ENCODE measurements at regions not wholly inside any gene's neighbourhood (a gene's known extent, or its start where the extent isn't known, plus 50 kb on each side); places are given as distances from the start of the nearest gene placed in this dataset.

DNA sequence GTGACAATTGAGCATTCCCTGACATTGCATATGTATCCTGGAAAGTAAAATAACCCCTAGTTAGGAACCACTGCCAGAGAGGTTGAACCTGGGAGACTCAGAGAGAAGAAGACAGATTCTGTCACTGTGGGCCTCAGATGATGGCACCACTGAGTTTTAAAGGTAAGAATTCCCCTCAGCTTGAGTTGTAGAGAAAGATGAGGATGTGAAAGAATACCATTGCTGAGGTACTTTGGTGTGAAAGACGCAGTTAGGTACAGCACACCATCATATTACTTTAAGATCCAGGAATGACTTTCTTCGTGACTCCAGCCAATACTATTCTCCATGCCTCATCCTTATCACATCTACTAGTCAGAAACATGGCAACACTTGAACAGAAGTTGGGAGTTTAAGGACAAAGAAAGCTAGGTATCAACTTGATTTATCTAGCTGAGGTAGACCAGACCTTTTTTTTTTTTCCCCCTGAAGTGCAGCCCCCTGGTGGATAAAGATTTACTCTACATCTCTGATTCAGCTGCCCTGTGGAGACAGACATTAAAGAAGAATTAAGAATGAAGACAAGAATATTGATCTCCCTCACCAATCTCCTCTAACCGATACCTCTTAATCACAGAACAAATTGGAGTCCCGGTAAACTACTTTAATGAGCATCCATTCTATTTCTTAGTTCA is 630.5 kb upstream of the FANCL start:
- no peak for DNase-seq

DNA sequence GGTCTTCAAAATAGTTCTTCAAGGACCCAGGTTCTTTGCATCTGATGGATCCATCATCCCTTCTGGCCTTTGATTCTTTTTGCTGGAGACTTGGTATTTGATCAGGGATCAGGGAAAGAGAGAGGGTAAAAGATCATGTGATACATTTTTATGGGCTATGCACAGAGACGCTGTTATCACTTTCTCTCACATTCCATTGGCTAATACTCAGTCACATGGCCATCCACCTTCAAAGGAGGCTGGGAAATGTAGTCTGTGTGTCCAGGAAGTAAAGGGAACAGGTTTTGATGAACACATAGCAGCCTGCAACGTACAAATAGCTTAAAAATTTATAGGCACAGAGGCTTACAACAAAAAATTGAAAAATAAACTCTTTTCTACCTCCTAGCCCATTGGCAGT is 629.6 kb upstream of the FANCL start:
- no peak for DNase-seq

DNA sequence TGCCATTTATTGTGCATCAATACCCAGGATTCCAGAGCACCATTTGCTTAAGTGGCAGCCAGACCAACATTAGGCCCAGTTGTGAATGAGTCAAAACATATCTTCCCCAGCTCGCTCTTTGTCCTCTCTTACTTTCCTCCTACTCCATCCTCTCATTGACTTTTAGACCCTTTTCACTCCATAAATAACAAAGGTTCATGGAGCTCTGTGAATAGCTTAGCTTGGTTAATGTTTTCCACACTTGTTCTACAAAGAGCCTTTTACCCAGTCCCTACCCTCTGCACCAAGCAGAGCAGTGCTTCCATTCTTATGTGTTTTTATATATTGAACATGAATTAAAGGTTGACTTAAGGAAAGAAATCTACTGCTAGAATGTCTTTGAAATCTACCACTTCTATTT is 625.8 kb upstream of the FANCL start:
- no peak for DNase-seq

DNA sequence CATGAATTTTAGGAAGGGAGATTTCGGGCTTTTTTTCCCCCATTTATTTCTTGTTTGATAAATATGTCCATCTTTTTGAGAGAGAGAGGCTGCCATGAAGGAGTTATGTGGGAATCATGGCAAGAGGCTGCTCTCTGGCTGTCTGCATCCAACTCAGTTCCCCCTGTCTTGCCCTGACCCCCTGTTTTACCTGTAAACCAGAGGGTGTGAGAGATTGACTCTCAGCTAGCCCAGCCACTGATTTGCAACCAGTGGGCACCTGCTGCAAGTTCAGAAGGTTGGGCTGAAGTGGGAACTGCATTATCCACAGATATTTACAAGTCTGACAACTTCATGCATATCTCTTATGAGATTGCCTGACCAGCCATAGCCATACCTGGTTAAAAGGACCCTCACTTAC is 625.4 kb upstream of the FANCL start:
- no peak for DNase-seq

DNA sequence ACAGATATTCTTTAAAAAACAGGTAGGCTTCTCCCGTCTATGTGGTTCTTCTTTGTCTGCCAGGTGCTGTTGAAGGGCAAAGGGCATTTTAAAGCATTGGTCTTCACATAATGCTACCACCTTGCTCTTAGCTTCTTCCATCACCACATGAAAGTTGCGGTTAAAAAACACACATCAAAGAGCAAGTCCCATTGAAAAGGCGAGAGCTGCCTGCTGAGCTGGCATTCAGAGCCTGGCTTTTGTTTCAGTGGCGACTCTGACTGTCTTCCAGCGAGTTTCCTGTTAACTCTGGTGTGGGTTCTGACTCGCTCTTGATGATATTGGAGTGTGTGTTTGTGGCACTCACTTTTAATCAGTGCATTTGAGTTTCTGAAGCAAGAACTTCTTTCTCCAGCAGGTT is 624.9 kb upstream of the FANCL start:
- no peak for DNase-seq

DNA sequence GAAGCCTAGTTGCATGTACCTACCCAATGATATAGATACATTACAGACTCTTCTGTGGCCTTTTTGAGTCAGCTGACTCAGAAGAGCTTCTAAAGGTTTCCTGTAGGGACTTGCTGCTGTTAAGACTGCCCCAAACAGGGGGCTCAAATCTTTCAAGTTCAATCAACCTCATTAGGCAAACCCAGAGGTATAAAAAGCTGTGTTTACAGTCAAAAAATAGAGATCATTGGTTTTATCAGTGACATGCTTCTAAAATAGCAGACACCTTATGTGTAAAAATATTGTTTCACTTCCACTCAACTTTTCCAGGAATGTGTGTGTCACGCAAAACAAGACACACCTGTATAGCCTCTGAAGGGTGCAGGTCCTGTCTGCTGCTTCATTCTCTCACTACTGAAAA is 624.3 kb upstream of the FANCL start:
- no peak for DNase-seq

DNA sequence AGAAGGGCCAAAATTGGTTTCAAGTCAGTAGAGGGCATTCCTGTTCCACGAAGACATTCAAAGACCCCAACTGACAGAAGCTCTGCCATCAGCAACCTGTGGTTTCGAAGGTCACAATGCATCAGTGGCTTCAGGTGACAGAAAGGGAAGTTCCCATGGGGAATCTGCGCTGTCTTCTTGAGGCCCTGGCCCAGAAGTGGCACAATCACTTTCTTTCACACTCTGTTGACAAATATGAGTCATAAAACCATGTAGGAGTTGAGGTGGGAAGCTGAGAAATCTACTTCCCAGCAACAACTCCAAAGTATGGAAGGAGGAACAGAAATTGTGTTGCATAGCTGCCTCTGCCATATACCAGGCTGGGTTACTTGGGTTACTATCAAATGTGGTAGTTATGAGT is 621.1 kb upstream of the FANCL start:
- no peak for DNase-seq

DNA sequence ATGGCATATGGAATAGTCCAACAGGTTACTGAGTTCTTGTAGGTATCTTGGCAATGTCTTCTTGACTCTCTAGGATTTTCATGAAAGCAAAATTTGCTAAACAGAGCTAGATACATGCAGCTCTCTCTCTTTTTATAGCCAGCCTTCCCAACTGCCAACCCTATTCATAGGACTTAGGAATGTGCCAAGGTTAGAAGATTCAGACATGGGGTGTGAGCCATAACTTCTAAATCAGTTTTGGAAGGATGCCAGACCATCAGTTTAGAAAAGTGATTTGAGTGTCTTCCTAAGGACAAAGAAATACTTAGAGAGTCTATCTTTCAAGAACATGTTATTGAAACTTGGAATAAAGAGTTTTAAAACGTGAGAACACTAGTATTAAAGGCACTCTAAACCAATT is 619.5 kb upstream of the FANCL start:
- DNase-seq = no peak

DNA sequence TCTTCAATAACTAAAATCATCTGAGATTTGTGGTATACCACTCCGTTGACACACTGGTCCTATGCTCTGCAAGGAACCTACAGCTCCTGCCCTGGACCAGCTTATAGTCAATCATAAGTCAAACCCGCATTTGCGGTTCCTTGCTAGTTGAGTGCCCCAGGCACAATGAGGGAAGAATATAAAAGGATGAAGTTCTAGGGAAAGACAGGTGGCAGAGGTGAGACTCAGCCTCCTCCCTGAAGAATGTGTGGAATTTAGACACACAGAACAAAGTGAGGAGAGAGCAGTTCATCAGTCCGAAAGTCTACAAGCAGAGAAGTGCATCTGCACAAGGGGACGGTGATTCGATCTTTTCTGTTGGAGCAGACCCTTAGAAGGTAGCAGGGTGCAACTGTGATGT is 615.0 kb upstream of the FANCL start:
- no peak for DNase-seq

DNA sequence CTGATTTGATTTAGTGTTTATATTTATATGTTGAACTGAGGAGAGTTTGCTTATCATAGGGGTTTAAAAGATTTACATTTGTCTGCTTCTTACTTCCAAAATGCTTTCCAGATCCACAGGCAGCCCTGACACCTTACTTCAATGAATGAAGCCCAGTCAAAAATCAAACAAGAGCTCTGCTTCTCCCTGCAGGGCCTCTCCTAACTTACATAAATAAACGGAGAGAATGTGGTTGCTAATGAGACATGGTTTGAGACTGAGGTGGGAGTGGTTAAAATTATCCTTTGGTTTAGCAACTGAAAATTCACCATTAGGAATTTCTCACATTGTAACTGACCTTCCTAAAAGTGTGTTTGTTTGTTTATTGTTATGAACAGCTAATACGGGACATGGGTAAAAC is 612.3 kb upstream of the FANCL start:
- no peak for DNase-seq

DNA sequence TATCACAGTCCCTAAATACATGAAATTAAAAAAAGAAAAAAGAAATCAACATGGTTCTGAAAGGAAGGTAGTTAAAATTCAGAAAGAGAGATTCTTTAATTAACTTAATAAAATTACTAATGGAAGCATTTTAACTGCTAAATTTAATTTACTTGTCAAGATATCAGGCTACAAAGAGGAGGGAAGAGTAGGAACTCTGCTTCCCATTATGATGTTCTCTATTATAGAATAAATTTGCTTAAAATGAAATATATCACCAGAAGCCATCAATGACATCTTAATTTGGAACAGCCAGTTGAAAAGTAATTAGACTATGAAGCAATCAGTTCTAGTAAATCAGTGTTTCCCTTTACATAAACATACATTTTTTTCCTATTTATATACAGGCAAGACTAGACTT is 611.8 kb upstream of the FANCL start:
- no peak for DNase-seq

DNA sequence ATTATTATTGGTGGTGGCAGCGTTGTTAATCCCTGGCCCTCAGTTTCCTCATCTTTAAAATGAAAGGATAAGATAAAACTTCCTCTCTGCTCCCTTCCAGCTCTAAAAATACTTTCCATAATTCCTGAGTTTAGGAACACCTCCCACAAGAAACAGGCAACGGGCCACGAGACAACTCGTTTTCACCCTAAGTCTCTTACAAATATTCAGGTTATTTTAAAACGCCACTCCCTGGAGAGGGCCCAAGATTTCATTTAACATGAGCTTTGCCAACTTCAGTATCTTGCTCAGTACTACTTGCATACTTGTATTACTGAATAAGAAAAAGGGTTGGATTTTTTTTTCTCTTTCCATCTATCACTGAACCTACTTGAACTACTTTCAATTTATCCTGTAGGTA is 611.1 kb upstream of the FANCL start:
- DNase-seq = no peak

DNA sequence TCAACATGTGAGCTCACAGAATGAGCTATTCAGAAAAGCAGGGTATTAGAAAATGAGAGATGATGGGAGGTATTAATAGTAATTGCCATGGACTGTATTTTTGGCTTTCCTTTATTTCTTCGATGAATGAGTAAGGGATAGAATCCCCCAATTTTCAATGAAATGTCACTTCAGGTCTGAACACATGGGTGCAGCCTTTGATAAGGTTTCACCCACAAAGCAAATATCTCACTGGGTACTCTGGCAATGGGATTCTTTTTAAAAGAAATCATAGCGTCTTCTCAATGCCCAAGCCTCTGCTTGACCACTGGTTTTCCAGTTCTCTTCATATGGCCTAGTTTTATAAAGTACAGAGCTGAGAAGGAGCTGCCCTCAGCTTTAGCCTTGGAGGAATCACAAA is 610.5 kb upstream of the FANCL start:
- no peak for DNase-seq

DNA sequence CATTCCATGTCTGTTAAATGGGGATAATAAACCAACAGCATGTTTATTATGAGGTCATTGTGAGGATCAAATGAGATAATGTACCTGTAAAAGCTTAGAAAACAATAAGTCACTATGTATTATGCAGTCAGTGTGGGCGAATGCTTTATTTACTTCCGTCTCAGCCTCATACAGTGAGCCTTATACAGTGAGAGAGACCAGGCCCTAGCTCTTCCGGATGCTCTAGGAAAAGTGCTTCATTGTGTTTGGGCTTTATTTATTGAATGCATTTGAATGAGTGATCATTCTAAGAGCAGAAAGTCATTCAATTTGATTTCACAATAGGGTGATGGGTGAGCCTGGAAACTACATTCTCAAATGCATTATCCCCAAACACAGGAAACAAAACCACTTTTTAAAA is 603.9 kb upstream of the FANCL start:
- no peak for DNase-seq

DNA sequence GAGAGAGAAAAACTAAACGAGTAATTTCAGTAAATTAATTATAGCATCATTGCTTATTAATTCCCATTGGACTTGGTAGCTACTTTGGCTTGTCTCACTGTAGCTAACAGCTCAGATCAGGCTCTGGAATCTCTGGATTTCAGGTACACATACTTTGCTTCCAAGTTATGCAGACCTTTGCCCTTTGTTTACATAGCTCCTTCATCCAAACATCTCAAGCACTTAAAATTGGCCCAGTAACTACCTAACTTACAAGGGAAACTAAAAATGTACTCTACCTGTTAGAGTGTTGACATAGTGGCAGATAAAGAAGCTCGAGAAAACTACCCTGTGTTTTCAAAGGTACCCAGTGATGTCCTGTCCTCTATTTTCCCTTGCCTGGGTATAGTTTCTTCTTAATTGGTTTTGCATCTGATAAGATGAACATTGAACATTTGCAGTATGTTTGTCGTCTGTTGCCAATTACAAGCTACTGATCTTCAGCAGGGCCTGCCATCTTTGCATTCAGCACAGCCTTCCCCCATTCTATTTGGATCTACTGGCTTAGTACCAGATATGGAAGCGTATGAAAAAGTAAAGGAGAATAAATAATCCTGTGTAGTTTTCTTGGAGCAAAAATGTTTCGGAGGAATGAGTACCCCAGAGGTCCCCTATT is 601.5 kb upstream of the FANCL start:
- DNase-seq = no peak

DNA sequence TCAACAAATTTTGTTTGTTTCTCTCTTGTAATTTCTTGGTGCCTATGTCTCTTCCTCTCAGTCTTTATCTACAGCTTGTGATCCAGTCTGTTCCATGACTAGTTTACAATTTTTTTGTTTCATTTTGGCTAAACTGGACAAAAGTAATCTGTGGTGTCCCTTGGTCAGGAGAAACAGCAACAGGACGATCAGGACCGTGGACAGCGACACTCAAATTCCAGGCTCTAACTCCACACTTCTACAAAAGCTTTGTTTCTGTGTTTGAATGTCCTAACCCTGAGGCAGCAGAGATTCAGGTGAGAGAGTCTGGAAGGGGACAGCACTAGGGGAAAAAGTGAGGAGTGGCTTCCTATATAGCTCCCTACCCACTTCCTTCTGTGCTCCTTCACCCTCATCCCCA is 593.3 kb upstream of the FANCL start:
- DNase-seq = no peak

DNA sequence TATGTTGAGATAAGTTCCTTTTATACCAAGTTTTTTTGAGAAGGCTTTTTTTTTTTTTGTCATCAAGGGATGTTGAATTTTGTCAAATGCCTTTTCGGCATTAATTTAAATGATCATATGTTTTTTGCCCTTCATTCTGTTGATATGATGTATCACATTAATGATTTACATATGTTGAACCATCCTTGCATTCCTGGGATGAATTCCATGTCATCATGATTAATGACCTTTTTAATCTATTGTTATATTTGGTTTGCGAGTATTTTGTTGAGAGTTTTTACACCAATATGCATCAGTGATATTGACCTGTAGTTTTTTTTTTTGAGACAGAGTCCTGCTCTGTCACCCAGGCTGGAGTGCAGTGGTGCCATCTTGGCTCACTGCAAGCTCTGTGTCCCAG is 585.7 kb upstream of the FANCL start:
- DNase-seq = no peak

DNA sequence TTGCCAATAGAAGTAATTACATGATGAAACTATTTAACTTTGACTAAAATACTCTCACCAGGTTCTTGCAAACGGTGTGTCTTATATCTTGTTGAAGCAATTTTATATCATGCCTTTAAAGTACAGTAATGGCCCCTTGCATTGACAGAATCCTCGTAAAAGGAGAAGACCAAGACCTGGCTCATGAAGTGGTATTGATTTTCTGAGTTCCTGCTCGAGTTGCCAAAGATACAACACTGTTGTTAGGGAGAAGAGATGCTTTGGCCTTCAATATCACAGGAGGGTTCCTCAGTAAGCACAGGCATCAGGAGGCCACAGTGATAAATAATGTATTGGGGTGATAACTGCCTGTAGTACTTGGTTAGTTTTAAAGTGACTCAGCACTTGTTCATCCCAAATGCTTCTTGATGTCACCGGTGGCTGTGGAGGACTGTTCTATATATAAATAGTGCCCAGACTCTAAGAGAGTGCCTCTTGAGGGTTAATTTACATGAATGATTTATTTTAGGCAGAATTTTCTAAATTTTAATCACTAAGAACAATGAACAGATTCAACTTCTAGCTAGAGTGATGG is 571.7 kb upstream of the FANCL start:
- no peak for DNase-seq

DNA sequence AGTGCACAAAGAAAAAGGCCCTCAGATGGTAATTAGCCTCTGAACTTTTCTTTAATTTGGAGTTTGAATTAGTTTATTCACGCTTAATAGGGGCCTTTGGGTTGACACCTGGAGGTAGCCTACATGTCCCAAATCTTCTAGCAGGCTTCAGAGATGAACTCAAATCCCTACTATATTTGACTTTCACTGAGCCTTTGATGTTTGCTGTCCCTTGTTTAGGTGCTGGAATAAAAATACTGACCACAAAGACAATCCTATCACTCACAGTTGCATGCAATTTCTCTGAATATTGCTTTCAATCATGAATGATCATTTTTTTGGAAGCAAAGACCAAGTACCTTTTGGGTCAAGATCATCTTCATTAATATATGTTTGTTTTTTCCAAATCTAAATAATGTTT is 564.0 kb upstream of the FANCL start:
- DNase-seq = no peak

DNA sequence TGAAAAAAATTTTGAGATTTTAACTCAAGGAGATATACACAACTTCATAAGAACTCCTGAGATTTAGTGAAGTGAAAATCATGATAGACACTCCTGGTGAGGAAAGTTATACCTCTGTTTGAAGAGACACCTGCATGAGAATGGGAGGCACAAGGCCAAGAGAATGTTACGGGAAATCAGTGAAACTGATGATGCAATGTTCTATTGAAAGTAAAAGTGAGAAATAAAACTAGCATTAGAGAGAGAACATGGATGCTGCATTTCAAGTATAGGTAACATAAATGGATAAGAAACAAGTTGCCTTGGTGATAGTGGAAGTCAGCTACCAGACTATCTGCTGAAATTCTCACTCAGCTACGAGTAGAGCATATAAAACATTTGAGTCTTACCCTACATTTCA is 562.1 kb upstream of the FANCL start:
- DNase-seq = no peak

DNA sequence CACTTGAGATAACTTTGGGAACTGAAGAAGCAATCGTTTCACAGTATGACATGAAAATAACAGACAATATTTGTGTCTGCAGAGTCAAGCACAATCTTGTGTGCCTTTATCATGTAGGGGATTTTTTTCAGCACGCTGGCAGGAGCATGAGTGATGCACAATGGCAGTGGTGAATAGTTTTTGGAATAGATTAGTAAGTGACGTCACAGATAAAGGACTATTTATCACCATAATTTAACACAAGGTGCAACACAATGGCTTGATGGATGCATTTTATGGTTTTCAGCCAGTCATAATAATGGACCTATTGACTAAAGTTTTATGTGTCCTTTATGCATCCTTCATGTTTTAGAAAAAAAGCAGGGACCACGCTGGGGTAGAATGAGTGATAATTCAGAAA is 559.8 kb upstream of the FANCL start:
- DNase-seq = no peak

DNA sequence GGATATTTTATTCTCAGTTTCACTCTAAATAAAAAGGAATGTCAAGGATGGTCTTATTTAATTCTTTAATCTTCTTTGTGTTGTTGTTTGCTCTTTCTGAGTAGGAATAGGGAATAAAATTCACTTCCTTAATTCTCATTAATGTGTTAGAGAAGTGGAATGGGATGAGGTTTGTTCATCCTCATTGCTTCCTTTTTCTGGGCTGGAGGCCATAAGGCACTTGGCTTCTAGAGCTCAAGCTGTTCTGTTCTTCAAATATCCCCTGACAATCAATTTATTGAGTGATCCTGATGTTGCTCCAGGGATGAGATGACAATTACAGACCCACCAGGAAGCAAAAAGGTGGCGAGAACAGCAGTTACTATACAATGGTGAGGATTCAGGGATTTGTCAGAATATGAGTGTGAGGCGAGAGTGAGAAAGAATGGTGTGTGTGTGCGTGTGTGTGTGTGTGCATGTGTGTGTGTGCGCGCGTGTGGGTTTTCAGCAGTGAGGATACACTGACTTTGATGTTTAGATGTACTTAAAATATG is 557.6 kb upstream of the FANCL start:
- DNase-seq = no peak

DNA sequence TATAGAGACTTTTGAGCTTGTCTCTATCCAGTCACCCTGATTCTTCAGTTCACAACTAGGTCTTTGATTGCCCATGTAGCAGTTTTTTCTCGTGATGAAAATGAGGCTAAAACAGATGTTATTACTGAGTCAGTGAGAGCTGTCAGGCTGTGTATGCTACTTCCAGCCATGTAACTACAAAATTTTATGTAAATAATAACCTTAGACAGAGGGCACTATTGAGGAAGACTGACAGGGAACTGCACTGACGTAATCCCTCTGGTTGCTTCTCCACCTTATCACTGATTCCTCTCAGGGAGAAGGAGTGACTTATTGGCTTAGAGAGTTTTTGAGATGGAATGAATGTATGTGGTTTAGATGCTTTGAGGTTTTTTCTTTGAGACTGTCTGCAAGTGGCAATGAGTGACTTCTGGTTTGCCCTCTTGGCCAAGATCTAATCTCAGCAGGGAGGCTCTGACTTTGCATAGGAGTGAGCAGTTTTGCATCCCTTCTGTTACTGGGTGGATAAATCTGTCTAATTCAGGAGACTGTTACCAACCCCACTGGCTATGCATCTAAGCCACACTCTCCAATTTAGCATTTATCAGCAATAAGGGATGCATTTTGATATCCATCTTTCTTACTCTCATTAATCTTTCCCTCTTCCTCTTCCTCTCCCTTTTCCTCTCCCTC is 555.2 kb upstream of the FANCL start:
- no peak for DNase-seq

DNA sequence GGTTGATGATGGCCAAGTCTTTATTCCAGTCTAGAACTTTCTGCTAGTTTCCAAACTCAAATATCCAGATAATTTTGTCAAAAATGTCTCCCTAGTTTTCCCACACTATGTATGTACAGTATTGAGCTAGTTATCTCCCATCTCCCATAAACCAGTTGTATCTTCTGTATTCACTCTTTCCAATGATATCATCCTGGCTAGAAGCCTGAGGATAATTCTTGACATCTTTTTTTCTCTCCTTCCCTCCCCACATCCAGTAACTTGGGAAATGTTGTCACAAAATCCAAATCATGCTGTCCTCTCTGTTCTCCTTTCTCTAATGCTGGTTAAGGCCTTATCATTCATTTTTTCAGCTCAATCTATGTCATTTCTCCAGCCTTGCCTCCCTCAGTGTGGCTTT is 553.8 kb upstream of the FANCL start:
- DNase-seq = no peak

Measured in CD4-positive, alpha-beta T cell treated with Interleukin-17A for 4 hours (primary cell).